Esophagus squamous epithelium (tissue), 5 donors: ENCODE measurements at regions not wholly inside any gene's neighbourhood (a gene's known extent, or its start where the extent isn't known, plus 50 kb on each side); places are given as distances from the start of the nearest gene placed in this dataset.

Experiments used
- DNase-seq: peaks from one replicate; lab custom pipeline; 2025; lab: John Stamatoyannopoulos, UW
- H3K27ac ChIP-seq, 4 donors: fragments of 200-600 bp; sonication (generic); one replicate each; pipeline ENCODE4 v1.5.1; 2016 to 2019; ENCODE audit warnings: mild to moderate bottlenecking in 1 of 4
- H3K27me3 ChIP-seq, 4 donors: fragments of 200-600 bp; sonication (generic); 1 replicate in 3 of 4; 2 replicates in 1 of 4; pipeline versions ENCODE4 v1.5.1 to v1.6.0; 2017 to 2021; ENCODE audit warnings: antibody characterized with exemption in 1 of 4
- H3K36me3 ChIP-seq, 3 donors: fragments of 200-600 bp; sonication (generic); one replicate each; pipeline ENCODE4 v1.5.1; 2016 to 2019
- H3K4me1 ChIP-seq, 3 donors: fragments of 200-600 bp; sonication (generic); one replicate each; pipeline ENCODE4 v1.5.1; 2017 to 2019
- H3K4me3 ChIP-seq, 4 donors: fragments of 200-600 bp; sonication (generic); 1 replicate in 3 of 4; 2 replicates in 1 of 4; pipeline ENCODE4 v1.5.1; 2016 to 2019; ENCODE audit warnings: mild to moderate bottlenecking in 2 of 4, moderate library complexity in 1 of 4
- H3K9me3 ChIP-seq, 3 donors: fragments of 200-600 bp; sonication (generic); one replicate each; pipeline ENCODE4 v1.5.1; 2016 to 2019
- POLR2A ChIP-seq, 4 donors: fragments of 450-650 bp; IDR thresholded peaks; one replicate each; pipeline ENCODE4 v1.6.1; 2017; ENCODE audit warnings: antibody characterized with exemption in 4 of 4, mild to moderate bottlenecking in 4 of 4, moderate library complexity in 3 of 4
- WGBS, 2 donors: methylation state at CpG; one replicate each; pipeline ENCODE4 v1.1.5; 2018; 5-methylcytosine and 5-hydroxymethylcytosine counted together
- intact Hi-C: fragments of 100-400 bp; cut with DNase I; formaldehyde crosslinking; loops from one replicate; pipeline ENCODE4 v1.15.0; 2022
- TF ChIP-seq, protein P1 (sequence below), 6 experiments: fragments of 450-650 bp in 4 of 6; fragments of 200-600 bp in 2 of 6; sonication (generic) in 2 of 6; IDR thresholded peaks; one replicate each; pipeline ENCODE4 v1.5.1; 2016 to 2019; ENCODE audit warnings: antibody characterized with exemption in 6 of 6, mild to moderate bottlenecking in 4 of 6, moderate library complexity in 4 of 6
- donor health status: DM: yes; HTN: yes; CAD: no.

DNA sequence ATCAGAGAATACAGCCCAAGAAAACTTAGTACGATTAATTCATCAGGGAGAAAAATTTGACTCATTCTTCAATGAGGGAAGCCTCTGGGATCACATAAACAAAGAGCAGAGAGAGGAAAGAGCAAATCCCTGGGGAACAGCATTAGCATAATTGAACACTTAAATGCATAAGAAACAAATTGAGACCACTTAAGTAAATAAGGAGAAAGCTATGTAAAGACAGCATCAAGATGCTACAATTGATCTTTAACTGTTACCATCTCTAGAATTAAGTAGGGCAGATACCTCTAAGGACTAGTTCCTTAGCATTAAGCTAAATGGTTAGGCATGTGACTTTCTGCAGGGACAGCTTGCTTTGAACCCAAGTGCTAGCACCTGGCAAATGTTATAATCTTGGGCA lies 265.1 kb upstream of the NEGR1 start:
- Histone ChIP-seq H3K4me1 (no peaks in the 10 kb centered on the region), H3K9me3 (no peaks in the 10 kb centered on the region), H3K27me3 (no peaks in the 10 kb centered on the region), H3K4me3 (no peak overlapping the region), H3K36me3 (no peaks in the 10 kb centered on the region), H3K27ac (no peak overlapping the region)
- TF ChIP-seq POLR2A (IDR thresholded peaks at IDR 0.05): no peak
- TF ChIP-seq, protein P1, sequence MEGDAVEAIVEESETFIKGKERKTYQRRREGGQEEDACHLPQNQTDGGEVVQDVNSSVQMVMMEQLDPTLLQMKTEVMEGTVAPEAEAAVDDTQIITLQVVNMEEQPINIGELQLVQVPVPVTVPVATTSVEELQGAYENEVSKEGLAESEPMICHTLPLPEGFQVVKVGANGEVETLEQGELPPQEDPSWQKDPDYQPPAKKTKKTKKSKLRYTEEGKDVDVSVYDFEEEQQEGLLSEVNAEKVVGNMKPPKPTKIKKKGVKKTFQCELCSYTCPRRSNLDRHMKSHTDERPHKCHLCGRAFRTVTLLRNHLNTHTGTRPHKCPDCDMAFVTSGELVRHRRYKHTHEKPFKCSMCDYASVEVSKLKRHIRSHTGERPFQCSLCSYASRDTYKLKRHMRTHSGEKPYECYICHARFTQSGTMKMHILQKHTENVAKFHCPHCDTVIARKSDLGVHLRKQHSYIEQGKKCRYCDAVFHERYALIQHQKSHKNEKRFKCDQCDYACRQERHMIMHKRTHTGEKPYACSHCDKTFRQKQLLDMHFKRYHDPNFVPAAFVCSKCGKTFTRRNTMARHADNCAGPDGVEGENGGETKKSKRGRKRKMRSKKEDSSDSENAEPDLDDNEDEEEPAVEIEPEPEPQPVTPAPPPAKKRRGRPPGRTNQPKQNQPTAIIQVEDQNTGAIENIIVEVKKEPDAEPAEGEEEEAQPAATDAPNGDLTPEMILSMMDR (IDR thresholded peaks at IDR 0.05): no peak
- WGBS, 2 donors: 62 to 67% methylated on average over 1 of the region's 1 CpG
- intact Hi-C loops: no loop called here
- no peak for DNase-seq

DNA sequence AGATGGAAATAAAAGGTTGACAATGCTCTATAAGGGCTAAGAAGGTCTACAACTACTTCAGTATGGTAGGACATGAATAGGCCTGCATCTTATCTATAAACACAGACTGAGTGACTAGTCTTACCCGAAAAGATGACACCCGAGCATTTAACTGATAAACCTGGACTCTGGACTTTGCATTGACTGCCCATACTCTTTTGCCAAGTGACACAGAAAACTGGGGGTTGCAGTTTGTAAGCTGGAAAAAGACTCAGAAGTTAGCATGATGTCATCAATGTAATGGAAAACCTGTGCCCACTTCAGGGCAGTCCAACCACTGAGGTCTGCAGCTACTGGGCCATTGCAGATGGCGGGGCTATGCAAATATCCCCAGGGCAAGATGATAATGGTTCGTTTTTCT lies 258.3 kb upstream of the NEGR1 start:
- H3K27ac ChIP-seq: no peak overlapping the region
- H3K27me3 ChIP-seq: no peaks in the 10 kb centered on the region
- TF ChIP-seq, protein P1 (IDR thresholded peaks at IDR 0.05): no peak
- intact Hi-C loops: no loop called here
- H3K36me3 ChIP-seq: no peaks in the 10 kb centered on the region
- WGBS, 2 donors: 51 to 68% methylated on average over 4 of the region's 4 CpGs
- no peak overlapping the region for H3K4me3 ChIP-seq
- H3K4me1 ChIP-seq: no peaks in the 10 kb centered on the region
- DNase-seq: no peak
- no peaks in the 10 kb centered on the region for H3K9me3 ChIP-seq

DNA sequence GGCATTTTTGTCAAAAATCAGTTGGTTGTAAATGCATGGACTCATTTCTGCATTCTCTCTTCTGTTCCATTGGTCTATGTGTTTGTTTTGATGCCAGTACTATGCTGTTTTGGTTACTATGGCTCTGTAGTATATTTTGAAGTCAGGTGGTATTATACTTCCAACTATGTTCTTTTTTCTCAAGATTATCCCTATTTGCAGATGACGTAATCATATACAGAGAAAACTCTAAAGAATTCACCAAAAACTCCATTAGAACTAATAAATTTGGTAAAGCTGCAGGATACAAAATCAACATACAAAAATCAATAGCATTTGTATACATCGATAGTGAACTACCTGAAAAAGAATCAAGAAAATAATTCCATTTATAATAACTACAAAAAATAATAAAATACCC lies 253.1 kb upstream of the NEGR1 start:
- WGBS, 2 donors: 75 to 82% methylated on average over 2 of the region's 2 CpGs

DNA sequence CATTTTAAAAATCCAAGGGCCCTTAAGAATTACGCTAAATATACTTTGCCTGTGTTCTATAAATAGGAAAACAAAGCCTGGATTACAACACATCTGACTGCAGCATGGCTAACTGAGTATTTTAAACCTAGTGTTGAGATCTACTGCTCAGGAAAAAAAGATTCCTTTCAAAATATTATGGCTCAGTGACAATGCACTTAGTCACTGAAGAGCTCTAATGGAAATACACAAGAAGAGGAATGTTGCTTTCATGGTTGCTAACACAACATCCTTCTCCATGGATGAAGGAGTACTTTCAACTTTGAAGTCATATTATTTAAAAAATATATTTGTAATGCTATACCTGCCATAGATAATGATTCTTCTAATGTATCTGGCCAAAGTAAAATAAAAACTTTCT lies 248.3 kb upstream of the NEGR1 start:
- Histone ChIP-seq H3K27me3 (no peaks in the 10 kb centered on the region), H3K4me3 (no peak overlapping the region), H3K27ac (no peak overlapping the region), H3K36me3 (no peaks in the 10 kb centered on the region), H3K4me1 (no peaks in the 10 kb centered on the region), H3K9me3 (no peaks in the 10 kb centered on the region)
- no peak for DNase-seq
- TF ChIP-seq, protein P1 (IDR thresholded peaks at IDR 0.05): no peak
- TF ChIP-seq POLR2A (IDR thresholded peaks at IDR 0.05): no peak
- intact Hi-C loops: no loop called here
- 89 to 95% methylated on average over 1 of the region's 1 CpG for WGBS, 2 donors

More for the DNA sequence above, 253.1 kb upstream of the NEGR1 start:
- no peak for TF ChIP-seq POLR2A (IDR thresholded peaks at IDR 0.05)
- TF ChIP-seq, protein P1 (IDR thresholded peaks at IDR 0.05): no peak
- Histone ChIP-seq H3K4me3 (no peak overlapping the region), H3K27me3 (no peaks in the 10 kb centered on the region), H3K27ac (no peak overlapping the region), H3K36me3 (no peaks in the 10 kb centered on the region), H3K4me1 (no peaks in the 10 kb centered on the region), H3K9me3 (no peaks in the 10 kb centered on the region)
- no peak for DNase-seq
- intact Hi-C loops: no loop called here

DNA sequence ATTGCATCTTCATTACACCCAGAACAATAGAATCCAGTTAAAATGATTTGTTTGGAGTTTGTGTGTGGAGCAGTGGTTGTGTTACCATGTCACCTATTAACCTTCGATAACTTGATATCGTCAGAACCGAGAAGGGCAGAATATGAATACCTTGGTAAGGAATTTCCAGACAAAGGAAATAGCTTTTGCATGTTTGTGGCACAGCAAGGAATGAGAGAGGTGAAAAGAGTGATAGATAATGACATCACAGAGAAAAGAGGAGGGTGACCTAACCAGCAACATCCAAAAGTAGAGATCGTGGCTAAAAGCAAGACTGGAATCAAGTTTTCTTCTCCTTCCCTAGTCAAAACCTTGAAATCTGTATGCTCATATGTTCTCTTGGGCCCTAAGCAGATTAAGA lies 244.6 kb upstream of the NEGR1 start:
- TF ChIP-seq, protein P1 (IDR thresholded peaks at IDR 0.05): no peak
- TF ChIP-seq POLR2A (IDR thresholded peaks at IDR 0.05): no peak
- H3K27ac ChIP-seq: no peak overlapping the region
- no peaks in the 10 kb centered on the region for H3K36me3 ChIP-seq
- H3K4me3 ChIP-seq: no peak overlapping the region
- 73 to 81% methylated on average over 4 of the region's 4 CpGs for WGBS, 2 donors
- intact Hi-C loops: no loop called here
- no peaks in the 10 kb centered on the region for H3K9me3 ChIP-seq
- no peak for DNase-seq
- no peaks in the 10 kb centered on the region for H3K27me3 ChIP-seq
- H3K4me1 ChIP-seq: no peaks in the 10 kb centered on the region
